Tibial nerve (tissue), 4 donors: ENCODE measurements at regions not wholly inside any gene's neighbourhood (a gene's known extent, or its start where the extent isn't known, plus 50 kb on each side); places are given as distances from the start of the nearest gene placed in this dataset. TPM values are rescaled to one million over a fixed set of nuclear protein-coding genes. Genes with fewer than 3 reads are reported as not detected.

Experiments used
- DNase-seq, 2 donors: peaks; one replicate each; pipeline ENCODE4 v3.0.0-alpha.2; 2019; ENCODE audit warnings: low spot score in 2 of 2
- H3K27ac ChIP-seq, 4 donors: fragments of 200-600 bp; sonication (generic) in 3 of 4; one replicate each; pipeline ENCODE4 v1.5.1; 2017 to 2019; ENCODE audit warnings: mild to moderate bottlenecking in 1 of 4
- H3K27me3 ChIP-seq, 2 donors: fragments of 200-600 bp; sonication (generic) in 1 of 2; one replicate each; pipeline versions ENCODE4 v1.5.1 to v1.6.0; 2017 to 2019
- H3K36me3 ChIP-seq, 3 donors: fragments of 200-600 bp; sonication (generic); one replicate each; pipeline ENCODE4 v1.5.1; 2018 to 2019
- H3K4me1 ChIP-seq, 4 donors: fragments of 200-600 bp; sonication (generic) in 3 of 4; one replicate each; pipeline ENCODE4 v1.5.1; 2017 to 2019
- H3K4me3 ChIP-seq, 4 donors: fragments of 200-600 bp; sonication (generic) in 3 of 4; one replicate each; pipeline ENCODE4 v1.5.1; 2017 to 2019; ENCODE audit warnings: mild to moderate bottlenecking in 1 of 4, moderate library complexity in 1 of 4
- H3K9me3 ChIP-seq, 4 donors: fragments of 200-600 bp; sonication (generic) in 3 of 4; one replicate each; pipeline ENCODE4 v1.5.1; 2017 to 2019
- CTCF ChIP-seq, 5 experiments: fragments of 200-600 bp in 3 of 5; fragments of 450-650 bp in 2 of 5; sonication (generic) in 3 of 5; IDR thresholded peaks; one replicate each; pipeline ENCODE4 v1.5.1; 2016 to 2019; ENCODE audit warnings: antibody characterized with exemption in 5 of 5, mild to moderate bottlenecking in 3 of 5, moderate library complexity in 2 of 5
- EP300 ChIP-seq, 2 donors: sonication (generic); formaldehyde crosslinking; IDR thresholded peaks; one replicate each; pipeline ENCODE4 v1.6.1; 2017; ENCODE audit warnings: antibody characterized with exemption in 2 of 2, mild to moderate bottlenecking in 1 of 2
- POLR2A ChIP-seq, 2 donors: fragments of 450-650 bp; IDR thresholded peaks; one replicate each; pipeline ENCODE4 v1.6.1; 2017; ENCODE audit warnings: antibody characterized with exemption in 2 of 2, mild to moderate bottlenecking in 2 of 2, moderate library complexity in 2 of 2
- small RNA-seq: library from RNA; depleted of rRNA; stranded (forward); fragments of <200 nt; gene quantifications from one replicate; pipeline ENCODE3, GENCODE V24; 2016

GRCh38 chr16:20129375-20129774 lies 55.7 kb upstream of the GPR139 start:
- Histone ChIP-seq H3K27me3 (no peaks in the 10 kb centered on the region), H3K27ac (no peak overlapping the region), H3K9me3 (peaks cover 0 to 18% (median 0%) of the 10 kb centered on the region in 4 donors), H3K36me3 (no peaks in the 10 kb centered on the region), H3K4me3 (no peak overlapping the region), H3K4me1 (no peaks in the 10 kb centered on the region)
- DNase-seq, result no peak
- TF ChIP-seq POLR2A (IDR thresholded peaks at IDR 0.05) (no peak), EP300 (IDR thresholded peaks at IDR 0.05) (no peak), CTCF (IDR thresholded peaks at IDR 0.05) (no peak)

Small RNA genes lying in the stretch of these regions (small RNA-seq; reads per million reads assigned to genes)
- not detected for gene SNRPEP3
